Astrocyte (in vitro differentiated cells and primary cell): ENCODE measurements at regions not wholly inside any gene's neighbourhood (a gene's known extent, or its start where the extent isn't known, plus 50 kb on each side); places are given as distances from the start of the nearest gene placed in this dataset.

Source experiments
- EZH2 ChIP-seq: IDR thresholded peaks from 2 replicates; pipeline ENCODE4 v1.6.1; 2012; ENCODE audit warnings: mild to moderate bottlenecking, low read length, inconsistent platforms; ENCODE audit not compliant: insufficient read depth
- TF ChIP-seq, protein P1 (sequence below): IDR thresholded peaks from 2 replicates; pipeline ENCODE4 v1.5.1; 2011; ENCODE audit warnings: low read depth, mild to moderate bottlenecking, inconsistent platforms, low read length, moderate library complexity; ENCODE audit not compliant: insufficient read depth

- TF ChIP-seq, protein P1, sequence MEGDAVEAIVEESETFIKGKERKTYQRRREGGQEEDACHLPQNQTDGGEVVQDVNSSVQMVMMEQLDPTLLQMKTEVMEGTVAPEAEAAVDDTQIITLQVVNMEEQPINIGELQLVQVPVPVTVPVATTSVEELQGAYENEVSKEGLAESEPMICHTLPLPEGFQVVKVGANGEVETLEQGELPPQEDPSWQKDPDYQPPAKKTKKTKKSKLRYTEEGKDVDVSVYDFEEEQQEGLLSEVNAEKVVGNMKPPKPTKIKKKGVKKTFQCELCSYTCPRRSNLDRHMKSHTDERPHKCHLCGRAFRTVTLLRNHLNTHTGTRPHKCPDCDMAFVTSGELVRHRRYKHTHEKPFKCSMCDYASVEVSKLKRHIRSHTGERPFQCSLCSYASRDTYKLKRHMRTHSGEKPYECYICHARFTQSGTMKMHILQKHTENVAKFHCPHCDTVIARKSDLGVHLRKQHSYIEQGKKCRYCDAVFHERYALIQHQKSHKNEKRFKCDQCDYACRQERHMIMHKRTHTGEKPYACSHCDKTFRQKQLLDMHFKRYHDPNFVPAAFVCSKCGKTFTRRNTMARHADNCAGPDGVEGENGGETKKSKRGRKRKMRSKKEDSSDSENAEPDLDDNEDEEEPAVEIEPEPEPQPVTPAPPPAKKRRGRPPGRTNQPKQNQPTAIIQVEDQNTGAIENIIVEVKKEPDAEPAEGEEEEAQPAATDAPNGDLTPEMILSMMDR = no peak
- no peak for TF ChIP-seq EZH2
These were observed 806.1 kb downstream of the TENT5A start for GRCh38 chr6:80946402-80946801.
